ENCODE measurements at regions not wholly inside any gene's neighbourhood (a gene's known extent, or its start where the extent isn't known, plus 50 kb on each side); places are given as distances from the start of the nearest gene placed in this dataset.

GRCh38 chr2:136522724-136523123 lies 242.6 kb upstream of the THSD7B start:
- Histone ChIP-seq H3K27me3 (ENCODE audit: control insufficient read depth in 1 of 2, insufficient read depth in 2 of 2, low read length in 2 of 2) (peaks cover 0 to 2% of the 10 kb centered on the region in 2 donors), H3K36me3 (ENCODE audit: control insufficient read depth in 2 of 2, insufficient read depth in 2 of 2, low read length in 2 of 2) (no peaks in the 10 kb centered on the region), H3K9ac (ENCODE audit: low read length in 2 of 2) (no peak overlapping the region), H3K9me3 (ENCODE audit: control insufficient read depth in 2 of 2, low read length in 2 of 2) (no peaks in the 10 kb centered on the region), H3K4me3 (ENCODE audit: low read length in 2 of 2) (no peak overlapping the region), H3K27ac (ENCODE audit: low read length) (no peak overlapping the region), H3K4me1 (ENCODE audit: control insufficient read depth, insufficient read depth, low read length) (no peaks in the 10 kb centered on the region)

GRCh38 chr2:136517716-136518115 lies 247.6 kb upstream of the THSD7B start:
- Histone ChIP-seq H3K9ac (ENCODE audit: low read length in 2 of 2) (no peak overlapping the region), H3K27me3 (ENCODE audit: control insufficient read depth in 1 of 2, insufficient read depth in 2 of 2, low read length in 2 of 2) (peaks cover 0 to 2% of the 10 kb centered on the region in 2 donors)

GRCh38 chr2:136510244-136510643 lies 255.1 kb upstream of the THSD7B start:
- H3K9me3 ChIP-seq (ENCODE audit: control insufficient read depth in 2 of 2, low read length in 2 of 2), result no peaks in the 10 kb centered on the region

More at GRCh38 chr2:136517716-136518115, 247.6 kb upstream of the THSD7B start:
- Histone ChIP-seq H3K9me3 (ENCODE audit: control insufficient read depth in 2 of 2, low read length in 2 of 2) (no peaks in the 10 kb centered on the region), H3K4me3 (ENCODE audit: low read length in 2 of 2) (no peak overlapping the region), H3K27ac (ENCODE audit: low read length) (no peak overlapping the region), H3K36me3 (ENCODE audit: control insufficient read depth in 2 of 2, insufficient read depth in 2 of 2, low read length in 2 of 2) (no peaks in the 10 kb centered on the region), H3K4me1 (ENCODE audit: control insufficient read depth, insufficient read depth, low read length) (no peaks in the 10 kb centered on the region)

GRCh38 chr2:136505462-136505861 lies 259.9 kb upstream of the THSD7B start:
- Histone ChIP-seq H3K36me3 (ENCODE audit: control insufficient read depth in 2 of 2, insufficient read depth in 2 of 2, low read length in 2 of 2) (no peaks in the 10 kb centered on the region), H3K4me1 (ENCODE audit: control insufficient read depth, insufficient read depth, low read length) (no peaks in the 10 kb centered on the region), H3K9me3 (ENCODE audit: control insufficient read depth in 2 of 2, low read length in 2 of 2) (no peaks in the 10 kb centered on the region), H3K27me3 (ENCODE audit: control insufficient read depth in 1 of 2, insufficient read depth in 2 of 2, low read length in 2 of 2) (no peaks in the 10 kb centered on the region), H3K4me3 (ENCODE audit: low read length in 2 of 2) (no peak overlapping the region), H3K27ac (ENCODE audit: low read length) (no peak overlapping the region), H3K9ac (ENCODE audit: low read length in 2 of 2) (no peak overlapping the region)

More at GRCh38 chr2:136510244-136510643, 255.1 kb upstream of the THSD7B start:
- H3K36me3 ChIP-seq (ENCODE audit: control insufficient read depth in 2 of 2, insufficient read depth in 2 of 2, low read length in 2 of 2), result no peaks in the 10 kb centered on the region
- H3K4me3 ChIP-seq (ENCODE audit: low read length in 2 of 2), result no peak overlapping the region
- H3K27ac ChIP-seq (ENCODE audit: low read length), result no peak overlapping the region
- no peak overlapping the region for H3K9ac ChIP-seq (ENCODE audit: low read length in 2 of 2)
- no peaks in the 10 kb centered on the region for H3K4me1 ChIP-seq (ENCODE audit: control insufficient read depth, insufficient read depth, low read length)
- no peaks in the 10 kb centered on the region for H3K27me3 ChIP-seq (ENCODE audit: control insufficient read depth in 1 of 2, insufficient read depth in 2 of 2, low read length in 2 of 2)

- no peaks in the 10 kb centered on the region for H3K27me3 ChIP-seq (ENCODE audit: control insufficient read depth in 1 of 2, insufficient read depth in 2 of 2, low read length in 2 of 2)
- no peaks in the 10 kb centered on the region for H3K36me3 ChIP-seq (ENCODE audit: control insufficient read depth in 2 of 2, insufficient read depth in 2 of 2, low read length in 2 of 2)
- H3K9me3 ChIP-seq (ENCODE audit: control insufficient read depth in 2 of 2, low read length in 2 of 2), result no peaks in the 10 kb centered on the region
Measured at GRCh38 chr2:136502660-136503059, 262.7 kb upstream of the THSD7B start.

GRCh38 chr2:136497709-136498108 lies 267.6 kb upstream of the THSD7B start:
- Histone ChIP-seq H3K36me3 (ENCODE audit: control insufficient read depth in 2 of 2, insufficient read depth in 2 of 2, low read length in 2 of 2) (no peaks in the 10 kb centered on the region), H3K4me1 (ENCODE audit: control insufficient read depth, insufficient read depth, low read length) (no peaks in the 10 kb centered on the region), H3K9me3 (ENCODE audit: control insufficient read depth in 2 of 2, low read length in 2 of 2) (no peaks in the 10 kb centered on the region), H3K27ac (ENCODE audit: low read length) (no peak overlapping the region), H3K9ac (ENCODE audit: low read length in 2 of 2) (no peak overlapping the region), H3K27me3 (ENCODE audit: control insufficient read depth in 1 of 2, insufficient read depth in 2 of 2, low read length in 2 of 2) (peaks cover 0 to 2% of the 10 kb centered on the region in 2 donors), H3K4me3 (ENCODE audit: low read length in 2 of 2) (no peak overlapping the region)

More at GRCh38 chr2:136502660-136503059, 262.7 kb upstream of the THSD7B start:
- Histone ChIP-seq H3K27ac (ENCODE audit: low read length) (no peak overlapping the region), H3K9ac (ENCODE audit: low read length in 2 of 2) (no peak overlapping the region), H3K4me3 (ENCODE audit: low read length in 2 of 2) (no peak overlapping the region), H3K4me1 (ENCODE audit: control insufficient read depth, insufficient read depth, low read length) (no peaks in the 10 kb centered on the region)

- Histone ChIP-seq H3K9me3 (ENCODE audit: control insufficient read depth in 2 of 2, low read length in 2 of 2) (no peaks in the 10 kb centered on the region), H3K27ac (ENCODE audit: low read length) (no peak overlapping the region), H3K4me1 (ENCODE audit: control insufficient read depth, insufficient read depth, low read length) (no peaks in the 10 kb centered on the region), H3K27me3 (ENCODE audit: control insufficient read depth in 1 of 2, insufficient read depth in 2 of 2, low read length in 2 of 2) (peaks cover 0 to 2% of the 10 kb centered on the region in 2 donors), H3K4me3 (ENCODE audit: low read length in 2 of 2) (no peak overlapping the region), H3K36me3 (ENCODE audit: control insufficient read depth in 2 of 2, insufficient read depth in 2 of 2, low read length in 2 of 2) (no peaks in the 10 kb centered on the region), H3K9ac (ENCODE audit: low read length in 2 of 2) (no peak overlapping the region)
Measured at GRCh38 chr2:136496966-136497365, 268.4 kb upstream of the THSD7B start.

GRCh38 chr2:136495636-136496035 lies 269.7 kb upstream of the THSD7B start:
- H3K9me3 ChIP-seq (ENCODE audit: control insufficient read depth in 2 of 2, low read length in 2 of 2), result no peaks in the 10 kb centered on the region
- no peak overlapping the region for H3K9ac ChIP-seq (ENCODE audit: low read length in 2 of 2)
- no peak overlapping the region for H3K27ac ChIP-seq (ENCODE audit: low read length)
- no peaks in the 10 kb centered on the region for H3K4me1 ChIP-seq (ENCODE audit: control insufficient read depth, insufficient read depth, low read length)
- peaks cover 0 to 2% of the 10 kb centered on the region in 2 donors for H3K27me3 ChIP-seq (ENCODE audit: control insufficient read depth in 1 of 2, insufficient read depth in 2 of 2, low read length in 2 of 2)
- H3K4me3 ChIP-seq (ENCODE audit: low read length in 2 of 2), result no peak overlapping the region
- H3K36me3 ChIP-seq (ENCODE audit: control insufficient read depth in 2 of 2, insufficient read depth in 2 of 2, low read length in 2 of 2), result no peaks in the 10 kb centered on the region

GRCh38 chr2:136492901-136493300 lies 272.4 kb upstream of the THSD7B start:
- H3K27me3 ChIP-seq (ENCODE audit: control insufficient read depth in 1 of 2, insufficient read depth in 2 of 2, low read length in 2 of 2), result peaks cover 0 to 2% of the 10 kb centered on the region in 2 donors
- H3K4me3 ChIP-seq (ENCODE audit: low read length in 2 of 2), result no peak overlapping the region
- no peaks in the 10 kb centered on the region for H3K9me3 ChIP-seq (ENCODE audit: control insufficient read depth in 2 of 2, low read length in 2 of 2)
- no peaks in the 10 kb centered on the region for H3K4me1 ChIP-seq (ENCODE audit: control insufficient read depth, insufficient read depth, low read length)
- H3K9ac ChIP-seq (ENCODE audit: low read length in 2 of 2), result no peak overlapping the region
- H3K36me3 ChIP-seq (ENCODE audit: control insufficient read depth in 2 of 2, insufficient read depth in 2 of 2, low read length in 2 of 2), result no peaks in the 10 kb centered on the region
- H3K27ac ChIP-seq (ENCODE audit: low read length), result no peak overlapping the region

GRCh38 chr2:136490100-136490499 lies 275.2 kb upstream of the THSD7B start:
- no peak overlapping the region for H3K27ac ChIP-seq (ENCODE audit: low read length)
- peaks cover 0 to 2% of the 10 kb centered on the region in 2 donors for H3K27me3 ChIP-seq (ENCODE audit: control insufficient read depth in 1 of 2, insufficient read depth in 2 of 2, low read length in 2 of 2)
- no peaks in the 10 kb centered on the region for H3K4me1 ChIP-seq (ENCODE audit: control insufficient read depth, insufficient read depth, low read length)
- no peaks in the 10 kb centered on the region for H3K36me3 ChIP-seq (ENCODE audit: control insufficient read depth in 2 of 2, insufficient read depth in 2 of 2, low read length in 2 of 2)
- no peak overlapping the region for H3K9ac ChIP-seq (ENCODE audit: low read length in 2 of 2)
- H3K4me3 ChIP-seq (ENCODE audit: low read length in 2 of 2), result no peak overlapping the region
- no peaks in the 10 kb centered on the region for H3K9me3 ChIP-seq (ENCODE audit: control insufficient read depth in 2 of 2, low read length in 2 of 2)

GRCh38 chr2:136487421-136487820 lies 277.9 kb upstream of the THSD7B start:
- Histone ChIP-seq H3K27me3 (ENCODE audit: control insufficient read depth in 1 of 2, insufficient read depth in 2 of 2, low read length in 2 of 2) (peaks cover 0 to 2% of the 10 kb centered on the region in 2 donors), H3K36me3 (ENCODE audit: control insufficient read depth in 2 of 2, insufficient read depth in 2 of 2, low read length in 2 of 2) (no peaks in the 10 kb centered on the region), H3K9me3 (ENCODE audit: control insufficient read depth in 2 of 2, low read length in 2 of 2) (no peaks in the 10 kb centered on the region), H3K27ac (ENCODE audit: low read length) (no peak overlapping the region), H3K4me1 (ENCODE audit: control insufficient read depth, insufficient read depth, low read length) (no peaks in the 10 kb centered on the region), H3K4me3 (ENCODE audit: low read length in 2 of 2) (no peak overlapping the region), H3K9ac (ENCODE audit: low read length in 2 of 2) (no peak overlapping the region)

Data from stomach smooth muscle (tissue), 2 donors.